ENCODE measurements at regions not wholly inside any gene's neighbourhood (a gene's known extent, or its start where the extent isn't known, plus 50 kb on each side); places are given as distances from the start of the nearest gene placed in this dataset.

GRCh38 chr9:78578072-78578471 is 281.1 kb downstream of the PSAT1 start:
- Histone ChIP-seq H3K4me3 (ENCODE audit: low read length) (no peak overlapping the region), H3K27me3 (ENCODE audit: control insufficient read depth, insufficient read depth) (no peaks in the 10 kb centered on the region), H3K27ac (ENCODE audit: low read length) (no peak overlapping the region), H3K4me1 (ENCODE audit: control insufficient read depth, insufficient read depth, low read length) (no peaks in the 10 kb centered on the region), H3K9me3 (ENCODE audit: control insufficient read depth, low read length) (no peaks in the 10 kb centered on the region)
- WGBS, result 74% methylated on average over 5 of the region's 5 CpGs
- no peak for ATAC-seq
- no peak for DNase-seq
- intact Hi-C loops (cut with DNase I), result no loop called here

DNA sequence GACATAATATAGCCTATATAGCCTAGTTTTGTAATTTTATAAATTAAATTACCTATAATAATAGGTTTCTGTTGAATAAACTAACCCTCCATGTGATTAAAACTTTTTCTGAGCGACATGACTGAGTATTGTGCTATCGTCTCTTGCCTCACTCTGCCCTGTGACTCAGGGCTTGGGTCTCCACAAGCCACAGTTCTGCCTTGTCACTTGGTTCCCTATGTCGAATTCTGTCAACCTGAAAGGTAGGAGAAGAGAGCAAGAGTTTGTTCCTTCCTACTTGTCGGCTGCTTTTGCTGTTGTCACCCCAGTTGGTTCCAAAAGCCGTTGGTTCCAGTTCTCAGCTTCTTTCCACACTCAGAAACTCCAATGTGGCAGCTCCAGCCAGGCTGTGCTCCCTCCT is 285.9 kb downstream of the PSAT1 start:
- H3K9me3 ChIP-seq (ENCODE audit: control insufficient read depth, low read length), result no peaks in the 10 kb centered on the region
- intact Hi-C loops (cut with DNase I), result no loop called here
- no peaks in the 10 kb centered on the region for H3K27me3 ChIP-seq (ENCODE audit: control insufficient read depth, insufficient read depth)
- H3K27ac ChIP-seq (ENCODE audit: low read length), result no peak overlapping the region
- H3K4me1 ChIP-seq (ENCODE audit: control insufficient read depth, insufficient read depth, low read length), result no peaks in the 10 kb centered on the region
- WGBS, result 75% methylated on average over 5 of the region's 5 CpGs
- no peak overlapping the region for H3K4me3 ChIP-seq (ENCODE audit: low read length)
- DNase-seq (no peak), ATAC-seq (no peak)

GRCh38 chr9:78584589-78584988 is 287.7 kb downstream of the PSAT1 start:
- 77% methylated on average over 1 of the region's 1 CpG for WGBS
- intact Hi-C loops (cut with DNase I), result no loop called here
- H3K9me3 ChIP-seq (ENCODE audit: control insufficient read depth, low read length), result no peaks in the 10 kb centered on the region
- ATAC-seq (no peak), DNase-seq (no peak)
- H3K27me3 ChIP-seq (ENCODE audit: control insufficient read depth, insufficient read depth), result no peaks in the 10 kb centered on the region
- H3K4me3 ChIP-seq (ENCODE audit: low read length), result no peak overlapping the region
- no peak overlapping the region for H3K27ac ChIP-seq (ENCODE audit: low read length)
- H3K4me1 ChIP-seq (ENCODE audit: control insufficient read depth, insufficient read depth, low read length), result no peaks in the 10 kb centered on the region

DNA sequence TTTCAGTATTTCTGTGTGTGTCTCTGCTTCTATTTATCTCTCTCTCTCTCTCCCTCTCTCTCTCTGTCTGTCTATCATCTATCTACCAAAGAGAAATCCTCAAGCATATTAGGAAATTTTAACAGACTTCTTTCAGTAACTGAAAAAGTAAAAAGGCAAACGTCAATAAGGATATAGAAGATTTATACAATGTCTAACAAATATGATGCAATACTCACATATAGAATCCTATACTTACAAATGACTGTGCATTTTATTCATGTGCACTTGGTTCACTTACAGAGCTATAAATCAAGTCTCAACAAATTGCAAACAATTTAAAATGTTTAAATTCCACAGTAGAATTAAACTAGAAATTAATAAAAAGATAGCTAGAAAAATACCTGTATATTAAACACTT is 289.0 kb downstream of the PSAT1 start:
- WGBS, result 79% methylated on average over 1 of the region's 1 CpG
- no peak for DNase-seq
- no peak for ATAC-seq
- Histone ChIP-seq H3K27ac (ENCODE audit: low read length) (no peak overlapping the region), H3K4me3 (ENCODE audit: low read length) (no peak overlapping the region), H3K9me3 (ENCODE audit: control insufficient read depth, low read length) (no peaks in the 10 kb centered on the region), H3K4me1 (ENCODE audit: control insufficient read depth, insufficient read depth, low read length) (no peaks in the 10 kb centered on the region), H3K27me3 (ENCODE audit: control insufficient read depth, insufficient read depth) (no peaks in the 10 kb centered on the region)
- intact Hi-C loops (cut with DNase I), result no loop called here

DNA sequence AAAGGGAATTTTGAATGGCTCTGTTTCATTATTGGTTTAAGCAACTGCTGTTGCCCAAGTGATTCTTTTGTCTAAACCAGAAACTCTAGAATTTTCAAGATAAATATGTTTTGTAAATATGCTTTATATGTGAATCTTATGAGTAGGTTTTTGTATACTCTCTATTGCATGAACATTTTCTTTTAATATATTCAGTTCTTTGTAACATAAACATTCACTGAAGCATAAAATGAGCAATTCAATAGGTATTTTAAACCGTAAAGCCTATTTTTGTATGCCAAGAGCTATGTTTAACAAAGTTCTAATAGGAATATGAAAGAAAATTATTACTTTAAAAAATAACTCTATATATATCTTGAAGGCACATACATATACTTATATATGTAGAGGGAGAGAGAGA is 293.1 kb downstream of the PSAT1 start:
- Histone ChIP-seq H3K4me3 (ENCODE audit: low read length) (no peak overlapping the region), H3K27ac (ENCODE audit: low read length) (no peak overlapping the region), H3K9me3 (ENCODE audit: control insufficient read depth, low read length) (no peaks in the 10 kb centered on the region), H3K27me3 (ENCODE audit: control insufficient read depth, insufficient read depth) (peaks cover 4% of the 10 kb centered on the region), H3K4me1 (ENCODE audit: control insufficient read depth, insufficient read depth, low read length) (no peaks in the 10 kb centered on the region)
- intact Hi-C loops (cut with DNase I), result no loop called here
- no peak for ATAC-seq
- WGBS, result 74% methylated on average over 1 of the region's 1 CpG
- DNase-seq, result no peak

DNA sequence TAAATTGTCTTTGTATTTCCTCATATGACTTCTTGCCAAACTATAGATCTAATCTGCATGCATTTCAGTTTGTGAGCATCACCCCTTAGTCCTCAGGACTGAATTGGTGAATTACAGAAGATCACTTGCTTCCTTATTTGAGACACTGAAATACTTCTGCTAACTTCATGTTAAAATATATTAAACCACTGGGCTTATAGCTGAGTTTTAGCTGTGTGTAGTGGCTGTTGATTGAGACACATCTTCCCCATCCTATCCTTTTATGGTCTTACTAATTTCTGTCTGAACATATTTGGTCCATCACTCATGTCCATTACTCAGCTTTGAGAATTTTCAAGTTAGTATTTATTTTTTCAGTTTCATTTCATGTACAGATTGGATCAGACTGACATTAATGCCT is 295.9 kb downstream of the PSAT1 start:
- peaks cover 5% of the 10 kb centered on the region for H3K27me3 ChIP-seq (ENCODE audit: control insufficient read depth, insufficient read depth)
- ATAC-seq, result no peak
- no peak overlapping the region for H3K27ac ChIP-seq (ENCODE audit: low read length)
- no peaks in the 10 kb centered on the region for H3K9me3 ChIP-seq (ENCODE audit: control insufficient read depth, low read length)
- intact Hi-C loops (cut with DNase I), result no loop called here
- no peak for DNase-seq
- H3K4me3 ChIP-seq (ENCODE audit: low read length), result no peak overlapping the region
- H3K4me1 ChIP-seq (ENCODE audit: control insufficient read depth, insufficient read depth, low read length), result no peaks in the 10 kb centered on the region

DNA sequence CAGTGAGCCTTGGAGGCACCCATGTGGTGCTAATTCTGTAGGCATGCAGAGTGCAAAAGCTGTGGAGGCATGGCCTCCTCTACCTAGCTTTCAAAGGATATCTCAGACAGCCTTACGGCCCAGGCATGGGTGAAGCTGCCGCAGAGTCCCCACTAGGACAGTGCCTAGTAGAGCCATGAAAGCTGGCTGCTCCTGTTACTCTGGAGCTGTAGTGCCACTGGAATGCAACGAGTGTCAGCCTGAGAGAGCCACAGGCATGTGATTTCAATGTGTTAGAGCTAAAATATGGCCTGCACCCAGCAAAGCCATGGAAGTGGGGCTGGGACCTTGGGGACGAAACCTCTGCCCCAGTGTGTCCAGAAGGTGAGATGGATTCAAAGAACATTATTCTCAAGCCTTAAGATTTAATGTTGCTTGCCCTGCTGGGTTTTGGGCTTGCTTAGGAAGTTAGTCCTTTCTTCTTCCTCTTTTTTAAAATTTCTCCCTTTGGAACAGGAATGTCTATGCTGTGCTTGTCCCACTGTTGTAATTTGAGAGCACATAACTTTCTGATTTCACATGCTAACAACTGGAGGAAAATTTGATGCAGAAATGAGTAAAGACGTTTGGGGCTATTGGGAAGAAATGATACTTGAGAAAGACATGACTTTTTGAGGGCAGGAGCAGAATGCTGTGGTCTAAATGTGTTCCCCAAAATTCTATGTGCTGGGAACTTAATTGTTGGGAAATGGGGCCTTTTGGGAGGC is 298.4 kb downstream of the PSAT1 start:
- no peak overlapping the region for H3K27ac ChIP-seq (ENCODE audit: low read length)
- no peaks in the 10 kb centered on the region for H3K4me1 ChIP-seq (ENCODE audit: control insufficient read depth, insufficient read depth, low read length)
- no peak for ATAC-seq
- intact Hi-C loops (cut with DNase I), result no loop called here
- H3K4me3 ChIP-seq (ENCODE audit: low read length), result no peak overlapping the region
- WGBS, result 66% methylated on average over 5 of the region's 5 CpGs
- DNase-seq, result no peak
- no peaks in the 10 kb centered on the region for H3K9me3 ChIP-seq (ENCODE audit: control insufficient read depth, low read length)
- H3K27me3 ChIP-seq (ENCODE audit: control insufficient read depth, insufficient read depth), result peaks cover 6% of the 10 kb centered on the region

- H3K27ac ChIP-seq (ENCODE audit: low read length), result no peak overlapping the region
- 61% methylated on average over 3 of the region's 3 CpGs for WGBS
- H3K4me3 ChIP-seq (ENCODE audit: low read length), result no peak overlapping the region
- no peaks in the 10 kb centered on the region for H3K9me3 ChIP-seq (ENCODE audit: control insufficient read depth, low read length)
- peaks cover 6% of the 10 kb centered on the region for H3K27me3 ChIP-seq (ENCODE audit: control insufficient read depth, insufficient read depth)
- DNase-seq (no peak), ATAC-seq (no peak)
- intact Hi-C loops (cut with DNase I), result no loop called here
- H3K4me1 ChIP-seq (ENCODE audit: control insufficient read depth, insufficient read depth, low read length), result no peaks in the 10 kb centered on the region
Observed at GRCh38 chr9:78596346-78596745, 299.4 kb downstream of the PSAT1 start.

DNA sequence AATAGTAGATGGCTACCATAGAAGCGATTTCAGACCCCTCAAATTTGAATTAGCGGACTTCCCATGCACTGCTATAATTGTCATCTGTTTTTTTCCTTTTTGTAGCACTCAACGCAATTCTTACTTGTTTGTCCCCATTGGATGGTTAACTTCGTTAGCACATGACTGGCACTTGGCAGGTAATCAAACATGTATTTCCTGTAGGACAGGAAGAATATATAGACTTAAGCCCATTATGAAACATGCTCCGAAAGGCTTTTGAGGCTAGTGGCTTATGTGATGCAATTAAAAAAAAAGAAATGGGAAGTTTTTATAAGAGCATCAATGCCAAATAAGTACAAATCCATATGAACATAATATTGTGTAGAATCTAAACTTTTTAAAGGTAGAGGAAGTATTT is 301.2 kb downstream of the PSAT1 start:
- ATAC-seq (no peak), DNase-seq (no peak)
- no peaks in the 10 kb centered on the region for H3K9me3 ChIP-seq (ENCODE audit: control insufficient read depth, low read length)
- no peak overlapping the region for H3K27ac ChIP-seq (ENCODE audit: low read length)
- peaks cover 6% of the 10 kb centered on the region for H3K27me3 ChIP-seq (ENCODE audit: control insufficient read depth, insufficient read depth)
- 65% methylated on average over 5 of the region's 5 CpGs for WGBS
- H3K4me3 ChIP-seq (ENCODE audit: low read length), result no peak overlapping the region
- H3K4me1 ChIP-seq (ENCODE audit: control insufficient read depth, insufficient read depth, low read length), result no peaks in the 10 kb centered on the region
- intact Hi-C loops (cut with DNase I), result no loop called here

DNA sequence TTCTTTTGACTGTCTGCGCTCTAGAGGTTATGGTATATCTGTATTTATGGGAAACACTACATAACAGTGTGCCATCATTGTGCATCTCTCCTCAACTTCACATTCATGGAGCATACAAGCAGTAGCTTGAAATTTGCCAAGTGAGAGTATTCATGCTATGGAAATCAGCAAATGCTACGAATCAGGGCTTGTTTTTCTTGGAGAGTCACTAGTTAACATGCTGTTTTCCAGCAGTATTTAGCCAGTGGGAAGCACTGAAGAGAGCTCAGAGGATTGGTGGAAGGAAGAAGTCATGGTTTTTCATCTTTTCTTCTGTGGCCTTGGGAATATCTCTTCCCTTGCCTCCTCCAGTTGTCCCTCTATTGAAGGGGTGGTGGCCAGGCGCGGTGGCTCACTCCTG is 303.0 kb downstream of the PSAT1 start:
- H3K27me3 ChIP-seq (ENCODE audit: control insufficient read depth, insufficient read depth), result peaks cover 2% of the 10 kb centered on the region
- no peak for ATAC-seq
- intact Hi-C loops (cut with DNase I), result no loop called here
- WGBS, result 75% methylated on average over 4 of the region's 4 CpGs
- no peak overlapping the region for H3K4me3 ChIP-seq (ENCODE audit: low read length)
- DNase-seq, result no peak
- H3K4me1 ChIP-seq (ENCODE audit: control insufficient read depth, insufficient read depth, low read length), result no peaks in the 10 kb centered on the region
- H3K9me3 ChIP-seq (ENCODE audit: control insufficient read depth, low read length), result no peaks in the 10 kb centered on the region
- H3K27ac ChIP-seq (ENCODE audit: low read length), result no peak overlapping the region

- ATAC-seq (no peak), DNase-seq (peak in 1 of 3 donors; percentile 45)
- H3K4me1 ChIP-seq (ENCODE audit: control insufficient read depth, insufficient read depth, low read length), result peaks cover 4% of the 10 kb centered on the region
- H3K4me3 ChIP-seq (ENCODE audit: low read length), result no peak overlapping the region
- intact Hi-C loops (cut with DNase I), result no loop called here
- 19% methylated on average over 7 of the region's 7 CpGs for WGBS
- peaks cover 2% of the 10 kb centered on the region for H3K27me3 ChIP-seq (ENCODE audit: control insufficient read depth, insufficient read depth)
- no peaks in the 10 kb centered on the region for H3K9me3 ChIP-seq (ENCODE audit: control insufficient read depth, low read length)
- H3K27ac ChIP-seq (ENCODE audit: low read length), result no peak overlapping the region
Observed at GRCh38 chr9:78601957-78602565, 305.1 kb downstream of the PSAT1 start.
